NB4 (cell line): ENCODE measurements at regions not wholly inside any gene's neighbourhood (a gene's known extent, or its start where the extent isn't known, plus 50 kb on each side); places are given as distances from the start of the nearest gene placed in this dataset.

Source experiments
- DNase-seq: peaks from one replicate; pipeline ENCODE4 v3.0.0; 2010; ENCODE audit warnings: low read depth
- H3K4me3 ChIP-seq: one replicate; pipeline ENCODE4 v1.5.1; 2011; ENCODE audit warnings: mild to moderate bottlenecking, low read depth, low read length, moderate library complexity
- MYC ChIP-seq: IDR thresholded peaks from 2 replicates; pipeline ENCODE4 v1.6.1; 2011; ENCODE audit warnings: low read depth, low read length
- POLR2A ChIP-seq: IDR thresholded peaks from 2 replicates; pipeline ENCODE4 v1.6.1; 2011; ENCODE audit warnings: mild to moderate bottlenecking; ENCODE audit not compliant: insufficient read length; ENCODE audit errors: extremely low read depth
- TF ChIP-seq, protein P1 (sequence below): IDR thresholded peaks from one replicate; pipeline ENCODE4 v1.5.1; 2012; ENCODE audit warnings: low read depth, low read length
- TF ChIP-seq, protein P2 (sequence below): IDR thresholded peaks from 2 replicates; pipeline ENCODE4 v1.6.1; 2011; ENCODE audit warnings: low read depth, low read length

DNA sequence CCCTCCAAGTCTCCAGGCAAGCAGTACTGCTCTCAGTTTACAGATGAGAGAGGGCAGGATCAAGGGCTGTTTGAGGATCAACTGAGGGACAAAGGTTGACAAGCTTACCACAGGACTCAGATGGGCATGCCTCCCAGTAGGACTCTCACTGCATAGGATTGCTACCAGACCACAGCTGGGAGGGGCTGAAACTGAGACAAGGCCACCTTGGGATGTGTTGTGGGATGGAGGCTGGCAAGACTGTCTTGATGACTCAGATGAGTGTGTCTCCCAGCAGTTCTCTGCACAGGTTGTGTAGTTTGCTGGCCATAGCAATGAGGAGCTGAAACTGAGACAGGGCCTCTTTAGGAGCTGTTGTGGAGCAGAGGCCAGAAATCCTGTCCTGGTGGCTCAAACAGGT lies 222.2 kb upstream of the IRX1 start:
- TF ChIP-seq, protein P1, sequence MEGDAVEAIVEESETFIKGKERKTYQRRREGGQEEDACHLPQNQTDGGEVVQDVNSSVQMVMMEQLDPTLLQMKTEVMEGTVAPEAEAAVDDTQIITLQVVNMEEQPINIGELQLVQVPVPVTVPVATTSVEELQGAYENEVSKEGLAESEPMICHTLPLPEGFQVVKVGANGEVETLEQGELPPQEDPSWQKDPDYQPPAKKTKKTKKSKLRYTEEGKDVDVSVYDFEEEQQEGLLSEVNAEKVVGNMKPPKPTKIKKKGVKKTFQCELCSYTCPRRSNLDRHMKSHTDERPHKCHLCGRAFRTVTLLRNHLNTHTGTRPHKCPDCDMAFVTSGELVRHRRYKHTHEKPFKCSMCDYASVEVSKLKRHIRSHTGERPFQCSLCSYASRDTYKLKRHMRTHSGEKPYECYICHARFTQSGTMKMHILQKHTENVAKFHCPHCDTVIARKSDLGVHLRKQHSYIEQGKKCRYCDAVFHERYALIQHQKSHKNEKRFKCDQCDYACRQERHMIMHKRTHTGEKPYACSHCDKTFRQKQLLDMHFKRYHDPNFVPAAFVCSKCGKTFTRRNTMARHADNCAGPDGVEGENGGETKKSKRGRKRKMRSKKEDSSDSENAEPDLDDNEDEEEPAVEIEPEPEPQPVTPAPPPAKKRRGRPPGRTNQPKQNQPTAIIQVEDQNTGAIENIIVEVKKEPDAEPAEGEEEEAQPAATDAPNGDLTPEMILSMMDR, result no peak
- TF ChIP-seq MYC, result no peak
- TF ChIP-seq, protein P2, sequence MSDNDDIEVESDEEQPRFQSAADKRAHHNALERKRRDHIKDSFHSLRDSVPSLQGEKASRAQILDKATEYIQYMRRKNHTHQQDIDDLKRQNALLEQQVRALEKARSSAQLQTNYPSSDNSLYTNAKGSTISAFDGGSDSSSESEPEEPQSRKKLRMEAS, result no peak
- TF ChIP-seq POLR2A, result no peak
- no peak for DNase-seq
- no peak overlapping the region for H3K4me3 ChIP-seq

DNA sequence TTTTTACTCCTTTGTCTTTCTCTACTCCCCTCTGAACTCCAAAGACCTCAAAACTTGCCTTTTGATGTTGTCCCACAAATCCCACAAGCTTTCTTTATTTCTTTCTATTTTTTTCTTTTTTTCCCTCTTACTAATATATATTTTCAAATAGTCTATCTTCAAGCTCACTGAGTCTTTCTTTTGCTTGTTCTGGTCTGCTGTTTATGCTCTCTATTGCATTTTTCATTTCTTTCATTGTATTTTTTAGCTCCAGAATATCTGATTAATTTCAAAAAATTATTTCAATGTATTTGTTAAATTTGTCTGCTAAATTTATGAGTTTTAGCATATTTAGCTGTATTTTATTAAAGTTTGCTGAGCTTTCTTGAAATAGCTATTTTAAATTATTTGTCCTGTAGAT lies 223.3 kb upstream of the IRX1 start:
- H3K4me3 ChIP-seq, result no peak overlapping the region
- DNase-seq, result no peak
- TF ChIP-seq POLR2A, result no peak
- TF ChIP-seq, protein P1, result no peak
- no peak for TF ChIP-seq MYC
- TF ChIP-seq, protein P2, result no peak

DNA sequence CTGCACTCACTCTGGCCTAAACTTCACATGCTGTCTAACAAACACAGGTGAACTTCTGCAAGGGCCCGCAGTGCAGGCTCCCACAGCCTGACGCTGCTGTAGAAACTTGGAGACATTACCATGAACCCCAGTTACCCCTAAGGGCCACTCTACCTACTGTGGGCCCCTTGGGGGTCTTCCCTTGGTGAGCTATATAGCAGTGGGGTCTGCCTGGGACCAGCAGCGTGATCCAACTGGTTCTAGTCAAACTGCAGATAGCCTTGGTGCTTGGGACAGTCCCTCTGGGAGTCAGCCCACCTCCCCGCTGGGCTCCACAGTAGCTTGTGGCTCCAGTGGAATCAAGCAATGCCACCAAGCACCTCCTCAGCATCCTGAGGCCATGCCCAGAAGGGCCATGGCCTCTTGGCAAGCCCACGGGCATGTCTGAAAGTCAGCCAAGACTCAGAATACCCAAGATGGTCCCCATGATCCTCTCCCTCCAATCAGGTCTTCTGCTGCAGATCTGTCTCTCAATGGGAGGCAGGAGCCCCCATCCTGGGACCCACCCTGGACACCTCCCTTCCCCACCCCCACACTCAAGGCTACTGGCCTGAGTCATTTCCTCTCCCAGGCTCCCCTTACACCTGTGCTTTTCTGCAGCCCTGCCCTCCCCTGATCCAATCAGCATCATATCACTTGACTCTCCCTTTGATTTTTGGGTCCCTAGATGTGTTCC lies 230.0 kb upstream of the IRX1 start:
- no peak overlapping the region for H3K4me3 ChIP-seq
- TF ChIP-seq, protein P2, result no peak
- TF ChIP-seq MYC, result no peak
- TF ChIP-seq, protein P1, result no peak
- no peak for TF ChIP-seq POLR2A
- DNase-seq, result no peak

DNA sequence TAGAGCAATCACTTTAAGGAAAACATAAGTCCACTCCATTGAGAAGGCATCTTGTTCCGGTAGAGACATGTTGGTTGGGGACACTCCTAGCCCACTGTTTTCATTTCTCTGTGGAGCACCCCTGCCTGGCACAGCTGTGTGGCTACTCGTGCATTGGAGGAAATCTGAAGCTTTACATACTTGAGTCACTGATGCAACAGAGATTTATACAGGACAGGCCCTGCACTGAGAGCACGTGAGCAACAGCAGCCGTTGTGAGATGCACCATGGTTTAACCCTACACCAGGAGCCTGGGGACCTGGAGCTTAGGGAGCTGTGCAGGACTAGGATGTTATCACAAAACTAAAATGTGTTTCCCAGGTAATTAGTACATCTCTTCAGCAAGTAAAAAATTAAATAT lies 230.7 kb upstream of the IRX1 start:
- no peak for DNase-seq
- TF ChIP-seq, protein P1, result no peak
- TF ChIP-seq POLR2A, result no peak
- TF ChIP-seq, protein P2, result no peak
- no peak for TF ChIP-seq MYC
- H3K4me3 ChIP-seq, result no peak overlapping the region

DNA sequence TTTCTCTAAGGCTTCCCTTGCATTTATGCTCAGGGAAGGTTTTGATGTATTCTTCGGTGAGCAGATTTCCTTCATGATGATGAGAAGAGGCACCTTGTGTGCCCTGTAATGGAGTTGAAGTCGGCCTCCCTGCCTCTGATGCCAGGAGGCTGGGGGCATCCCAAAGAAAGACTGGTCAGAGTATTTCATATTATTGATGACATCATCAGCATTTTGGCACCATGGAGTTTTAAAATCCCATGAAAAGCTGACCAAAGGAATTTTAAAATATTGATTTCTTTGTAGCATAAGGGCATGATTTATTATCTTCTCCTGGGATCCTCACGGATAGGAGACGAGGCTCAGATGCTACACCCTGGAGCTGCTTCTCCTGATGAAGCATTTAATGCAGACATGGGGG lies 231.2 kb upstream of the IRX1 start:
- H3K4me3 ChIP-seq, result no peak overlapping the region
- TF ChIP-seq POLR2A, result no peak
- TF ChIP-seq, protein P1, result no peak
- no peak for DNase-seq

DNA sequence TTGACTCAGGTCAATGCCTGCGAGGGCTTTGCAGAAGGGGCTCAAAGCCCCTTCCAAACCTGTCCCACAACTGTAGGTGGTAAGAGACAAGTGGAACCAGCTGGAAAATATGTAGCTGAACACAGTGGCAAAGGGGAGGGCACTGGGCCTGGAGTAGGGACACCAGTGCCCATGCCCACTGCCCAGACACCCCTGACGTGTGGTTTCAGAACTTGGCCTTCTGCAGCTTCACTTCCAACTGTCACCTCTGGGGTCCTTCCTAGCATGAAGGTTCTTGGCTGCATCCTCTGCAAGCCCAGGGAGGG lies 233.1 kb upstream of the IRX1 start:
- no peak for DNase-seq
- TF ChIP-seq, protein P1, result no peak
- TF ChIP-seq, protein P2, result no peak
- no peak for TF ChIP-seq POLR2A
- no peak for TF ChIP-seq MYC

More for the DNA sequence above, 233.1 kb upstream of the IRX1 start:
- no peak overlapping the region for H3K4me3 ChIP-seq
